ENCODE measurements at regions not wholly inside any gene's neighbourhood (a gene's known extent, or its start where the extent isn't known, plus 50 kb on each side); places are given as distances from the start of the nearest gene placed in this dataset.

DNA sequence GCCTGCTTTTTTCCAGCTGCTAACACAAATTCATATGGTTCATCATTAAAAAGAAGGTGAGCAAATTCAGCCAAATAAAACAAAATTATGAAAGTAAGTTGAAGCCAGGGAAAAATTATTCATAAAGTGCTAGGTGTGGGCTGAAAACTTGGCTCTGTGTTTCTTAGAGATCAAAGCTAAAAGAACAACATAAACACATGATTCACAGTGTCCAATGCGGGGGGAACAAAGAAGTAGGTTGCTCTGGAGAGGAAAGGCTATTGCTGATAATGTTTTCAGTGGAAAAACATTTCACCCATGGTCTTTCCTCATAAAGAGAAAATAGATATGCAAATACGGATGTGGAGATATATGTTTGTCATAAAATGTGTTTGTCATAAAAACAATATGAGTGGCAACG lies 1691.5 kb upstream of the SLC10A2 start:
- Histone ChIP-seq H3K36me3 (ENCODE audit: control insufficient read depth in 2 of 2, insufficient read depth in 1 of 2, low read length in 2 of 2) (no peaks in the 10 kb centered on the region), H3K4me1 (ENCODE audit: control insufficient read depth, insufficient read depth, low read length) (no peaks in the 10 kb centered on the region), H3K9me3 (ENCODE audit: control insufficient read depth, insufficient read depth, low read depth, low read length) (no peaks in the 10 kb centered on the region), H3K4me3 (ENCODE audit: low read depth, low read length) (no peak overlapping the region), H3K27ac (ENCODE audit: extremely low read depth, low read depth, low read length) (no peak overlapping the region)
- ChIA-PET POLR2A (no interaction called here), CTCF (interaction anchor here (0.6 kb wide), 1 partner anchor 1726 kb away, joined by 3 read pairs; no protein-coding TSS in a partner anchor)
- no peak for TF ChIP-seq ZNF600 (tag by site-specific recombination; IDR thresholded peaks at IDR 0.05)
- no peak for TF ChIP-seq BCL11A (tag by site-specific recombination; IDR thresholded peaks at IDR 0.05; ENCODE audit: low read depth)
- TF ChIP-seq, protein P1, sequence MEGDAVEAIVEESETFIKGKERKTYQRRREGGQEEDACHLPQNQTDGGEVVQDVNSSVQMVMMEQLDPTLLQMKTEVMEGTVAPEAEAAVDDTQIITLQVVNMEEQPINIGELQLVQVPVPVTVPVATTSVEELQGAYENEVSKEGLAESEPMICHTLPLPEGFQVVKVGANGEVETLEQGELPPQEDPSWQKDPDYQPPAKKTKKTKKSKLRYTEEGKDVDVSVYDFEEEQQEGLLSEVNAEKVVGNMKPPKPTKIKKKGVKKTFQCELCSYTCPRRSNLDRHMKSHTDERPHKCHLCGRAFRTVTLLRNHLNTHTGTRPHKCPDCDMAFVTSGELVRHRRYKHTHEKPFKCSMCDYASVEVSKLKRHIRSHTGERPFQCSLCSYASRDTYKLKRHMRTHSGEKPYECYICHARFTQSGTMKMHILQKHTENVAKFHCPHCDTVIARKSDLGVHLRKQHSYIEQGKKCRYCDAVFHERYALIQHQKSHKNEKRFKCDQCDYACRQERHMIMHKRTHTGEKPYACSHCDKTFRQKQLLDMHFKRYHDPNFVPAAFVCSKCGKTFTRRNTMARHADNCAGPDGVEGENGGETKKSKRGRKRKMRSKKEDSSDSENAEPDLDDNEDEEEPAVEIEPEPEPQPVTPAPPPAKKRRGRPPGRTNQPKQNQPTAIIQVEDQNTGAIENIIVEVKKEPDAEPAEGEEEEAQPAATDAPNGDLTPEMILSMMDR (tag by site-specific recombination; IDR thresholded peaks at IDR 0.05), result no peak
- no peak for TF ChIP-seq ZNF416 (tag by site-specific recombination; IDR thresholded peaks at IDR 0.05)
- no peak for TF ChIP-seq HOXC10 (CRISPR knock-in tag; IDR thresholded peaks at IDR 0.05)
- TF ChIP-seq ZNF155 (tag by site-specific recombination; IDR thresholded peaks at IDR 0.05), result no peak
- no peak for TF ChIP-seq KLF7 (tag by site-specific recombination; IDR thresholded peaks at IDR 0.05; ENCODE audit: borderline replicate concordance)
- no peak for TF ChIP-seq HOXD13 (CRISPR knock-in tag; IDR thresholded peaks at IDR 0.05; ENCODE audit: borderline replicate concordance)
- TF ChIP-seq ZNF302 (tag by site-specific recombination; IDR thresholded peaks at IDR 0.05; ENCODE audit: low read depth), result no peak
- TF ChIP-seq, protein P2, sequence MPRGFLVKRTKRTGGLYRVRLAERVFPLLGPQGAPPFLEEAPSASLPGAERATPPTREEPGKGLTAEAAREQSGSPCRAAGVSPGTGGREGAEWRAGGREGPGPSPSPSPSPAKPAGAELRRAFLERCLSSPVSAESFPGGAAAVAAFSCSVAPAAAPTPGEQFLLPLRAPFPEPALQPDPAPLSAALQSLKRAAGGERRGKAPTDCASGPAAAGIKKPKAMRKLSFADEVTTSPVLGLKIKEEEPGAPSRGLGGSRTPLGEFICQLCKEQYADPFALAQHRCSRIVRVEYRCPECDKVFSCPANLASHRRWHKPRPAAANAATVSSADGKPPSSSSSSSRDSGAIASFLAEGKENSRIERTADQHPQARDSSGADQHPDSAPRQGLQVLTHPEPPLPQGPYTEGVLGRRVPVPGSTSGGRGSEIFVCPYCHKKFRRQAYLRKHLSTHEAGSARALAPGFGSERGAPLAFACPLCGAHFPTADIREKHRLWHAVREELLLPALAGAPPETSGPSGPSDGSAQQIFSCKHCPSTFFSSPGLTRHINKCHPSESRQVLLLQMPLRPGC (tag by site-specific recombination; IDR thresholded peaks at IDR 0.05), result no peak
- TF ChIP-seq OSR2 (tag by site-specific recombination; IDR thresholded peaks at IDR 0.05), result no peak
- TF ChIP-seq ZNF423 (tag by site-specific recombination; IDR thresholded peaks at IDR 0.05), result no peak
- TF ChIP-seq ZNF560 (tag by site-specific recombination; IDR thresholded peaks at IDR 0.05; ENCODE audit: borderline replicate concordance), result no peak
- TF ChIP-seq, protein P3, sequence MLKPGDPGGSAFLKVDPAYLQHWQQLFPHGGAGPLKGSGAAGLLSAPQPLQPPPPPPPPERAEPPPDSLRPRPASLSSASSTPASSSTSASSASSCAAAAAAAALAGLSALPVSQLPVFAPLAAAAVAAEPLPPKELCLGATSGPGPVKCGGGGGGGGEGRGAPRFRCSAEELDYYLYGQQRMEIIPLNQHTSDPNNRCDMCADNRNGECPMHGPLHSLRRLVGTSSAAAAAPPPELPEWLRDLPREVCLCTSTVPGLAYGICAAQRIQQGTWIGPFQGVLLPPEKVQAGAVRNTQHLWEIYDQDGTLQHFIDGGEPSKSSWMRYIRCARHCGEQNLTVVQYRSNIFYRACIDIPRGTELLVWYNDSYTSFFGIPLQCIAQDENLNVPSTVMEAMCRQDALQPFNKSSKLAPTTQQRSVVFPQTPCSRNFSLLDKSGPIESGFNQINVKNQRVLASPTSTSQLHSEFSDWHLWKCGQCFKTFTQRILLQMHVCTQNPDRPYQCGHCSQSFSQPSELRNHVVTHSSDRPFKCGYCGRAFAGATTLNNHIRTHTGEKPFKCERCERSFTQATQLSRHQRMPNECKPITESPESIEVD (tag by site-specific recombination; IDR thresholded peaks at IDR 0.05), result no peak
- TF ChIP-seq ZNF324 (tag by site-specific recombination; IDR thresholded peaks at IDR 0.05), result no peak
- TF ChIP-seq ZNF76 (tag by site-specific recombination; IDR thresholded peaks at IDR 0.05; ENCODE audit: borderline replicate concordance, low read depth), result no peak
- TF ChIP-seq ZNF239 (tag by site-specific recombination; IDR thresholded peaks at IDR 0.05), result no peak
- TF ChIP-seq ZNF707 (tag by site-specific recombination; IDR thresholded peaks at IDR 0.05), result no peak
- no peak for TF ChIP-seq ZNF274 (IDR thresholded peaks at IDR 0.05; ENCODE audit: low read length)
- TF ChIP-seq ZNF274 (tag by site-specific recombination; IDR thresholded peaks at IDR 0.05; ENCODE audit: borderline replicate concordance), result no peak
- no peak for TF ChIP-seq ZBTB7A (tag by site-specific recombination; IDR thresholded peaks at IDR 0.05; ENCODE audit: low read depth)

DNA sequence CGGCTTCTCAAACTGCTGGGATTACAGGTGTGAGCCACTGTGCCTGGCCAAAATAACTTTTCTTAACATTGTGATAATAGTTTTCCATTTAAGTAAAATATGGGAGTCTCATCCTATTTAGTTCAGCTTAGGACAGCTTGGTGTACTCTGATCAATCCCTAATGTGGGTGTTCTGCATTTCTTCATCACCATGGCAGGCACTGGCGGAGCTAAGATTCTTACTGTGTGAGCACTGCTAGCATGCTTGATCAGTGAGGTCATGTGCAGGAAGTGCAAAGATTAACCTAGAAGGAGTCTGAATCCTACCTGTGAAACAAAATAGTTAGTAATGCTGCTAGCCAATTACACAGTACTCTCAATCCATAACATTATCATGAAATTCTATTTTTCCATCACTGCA lies 1684.2 kb upstream of the SLC10A2 start:
- no peaks in the 10 kb centered on the region for H3K36me3 ChIP-seq (ENCODE audit: control insufficient read depth in 2 of 2, insufficient read depth in 1 of 2, low read length in 2 of 2)
- no peak overlapping the region for H3K27ac ChIP-seq (ENCODE audit: extremely low read depth, low read depth, low read length)
- H3K9me3 ChIP-seq (ENCODE audit: control insufficient read depth, insufficient read depth, low read depth, low read length), result no peaks in the 10 kb centered on the region
- no peak overlapping the region for H3K4me3 ChIP-seq (ENCODE audit: low read depth, low read length)
- ChIA-PET CTCF (interaction anchor here (0.9 kb wide), 1 partner anchor 179 kb away, joined by 4 read pairs; no protein-coding TSS in a partner anchor), POLR2A (no interaction called here)
- H3K4me1 ChIP-seq (ENCODE audit: control insufficient read depth, insufficient read depth, low read length), result no peaks in the 10 kb centered on the region
- TF ChIP-seq, protein P4, sequence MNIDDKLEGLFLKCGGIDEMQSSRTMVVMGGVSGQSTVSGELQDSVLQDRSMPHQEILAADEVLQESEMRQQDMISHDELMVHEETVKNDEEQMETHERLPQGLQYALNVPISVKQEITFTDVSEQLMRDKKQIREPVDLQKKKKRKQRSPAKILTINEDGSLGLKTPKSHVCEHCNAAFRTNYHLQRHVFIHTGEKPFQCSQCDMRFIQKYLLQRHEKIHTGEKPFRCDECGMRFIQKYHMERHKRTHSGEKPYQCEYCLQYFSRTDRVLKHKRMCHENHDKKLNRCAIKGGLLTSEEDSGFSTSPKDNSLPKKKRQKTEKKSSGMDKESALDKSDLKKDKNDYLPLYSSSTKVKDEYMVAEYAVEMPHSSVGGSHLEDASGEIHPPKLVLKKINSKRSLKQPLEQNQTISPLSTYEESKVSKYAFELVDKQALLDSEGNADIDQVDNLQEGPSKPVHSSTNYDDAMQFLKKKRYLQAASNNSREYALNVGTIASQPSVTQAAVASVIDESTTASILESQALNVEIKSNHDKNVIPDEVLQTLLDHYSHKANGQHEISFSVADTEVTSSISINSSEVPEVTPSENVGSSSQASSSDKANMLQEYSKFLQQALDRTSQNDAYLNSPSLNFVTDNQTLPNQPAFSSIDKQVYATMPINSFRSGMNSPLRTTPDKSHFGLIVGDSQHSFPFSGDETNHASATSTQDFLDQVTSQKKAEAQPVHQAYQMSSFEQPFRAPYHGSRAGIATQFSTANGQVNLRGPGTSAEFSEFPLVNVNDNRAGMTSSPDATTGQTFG (tag by site-specific recombination; IDR thresholded peaks at IDR 0.05; ENCODE audit: borderline replicate concordance), result no peak
- TF ChIP-seq FEZF1 (tag by site-specific recombination; IDR thresholded peaks at IDR 0.05) (no peak), YY1 (tag by site-specific recombination; IDR thresholded peaks at IDR 0.05) (no peak), ZNF202 (tag by site-specific recombination; IDR thresholded peaks at IDR 0.05; ENCODE audit: borderline replicate concordance) (no peak)
- TF ChIP-seq, protein P5, sequence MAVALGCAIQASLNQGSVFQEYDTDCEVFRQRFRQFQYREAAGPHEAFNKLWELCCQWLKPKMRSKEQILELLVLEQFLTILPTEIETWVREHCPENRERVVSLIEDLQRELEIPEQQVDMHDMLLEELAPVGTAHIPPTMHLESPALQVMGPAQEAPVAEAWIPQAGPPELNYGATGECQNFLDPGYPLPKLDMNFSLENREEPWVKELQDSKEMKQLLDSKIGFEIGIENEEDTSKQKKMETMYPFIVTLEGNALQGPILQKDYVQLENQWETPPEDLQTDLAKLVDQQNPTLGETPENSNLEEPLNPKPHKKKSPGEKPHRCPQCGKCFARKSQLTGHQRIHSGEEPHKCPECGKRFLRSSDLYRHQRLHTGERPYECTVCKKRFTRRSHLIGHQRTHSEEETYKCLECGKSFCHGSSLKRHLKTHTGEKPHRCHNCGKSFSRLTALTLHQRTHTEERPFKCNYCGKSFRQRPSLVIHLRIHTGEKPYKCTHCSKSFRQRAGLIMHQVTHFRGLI (tag by site-specific recombination; IDR thresholded peaks at IDR 0.05), result no peak
- TF ChIP-seq, protein P6, sequence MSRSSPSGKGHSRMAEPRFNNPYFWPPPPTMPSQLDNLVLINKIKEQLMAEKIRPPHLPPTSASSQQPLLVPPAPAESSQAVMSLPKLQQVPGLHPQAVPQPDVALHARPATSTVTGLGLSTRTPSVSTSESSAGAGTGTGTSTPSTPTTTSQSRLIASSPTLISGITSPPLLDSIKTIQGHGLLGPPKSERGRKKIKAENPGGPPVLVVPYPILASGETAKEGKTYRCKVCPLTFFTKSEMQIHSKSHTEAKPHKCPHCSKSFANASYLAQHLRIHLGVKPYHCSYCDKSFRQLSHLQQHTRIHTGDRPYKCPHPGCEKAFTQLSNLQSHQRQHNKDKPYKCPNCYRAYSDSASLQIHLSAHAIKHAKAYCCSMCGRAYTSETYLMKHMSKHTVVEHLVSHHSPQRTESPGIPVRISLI (tag by site-specific recombination; IDR thresholded peaks at IDR 0.05), result no peak
